ENCODE measurements at regions not wholly inside any gene's neighbourhood (a gene's known extent, or its start where the extent isn't known, plus 50 kb on each side); places are given as distances from the start of the nearest gene placed in this dataset.

DNA sequence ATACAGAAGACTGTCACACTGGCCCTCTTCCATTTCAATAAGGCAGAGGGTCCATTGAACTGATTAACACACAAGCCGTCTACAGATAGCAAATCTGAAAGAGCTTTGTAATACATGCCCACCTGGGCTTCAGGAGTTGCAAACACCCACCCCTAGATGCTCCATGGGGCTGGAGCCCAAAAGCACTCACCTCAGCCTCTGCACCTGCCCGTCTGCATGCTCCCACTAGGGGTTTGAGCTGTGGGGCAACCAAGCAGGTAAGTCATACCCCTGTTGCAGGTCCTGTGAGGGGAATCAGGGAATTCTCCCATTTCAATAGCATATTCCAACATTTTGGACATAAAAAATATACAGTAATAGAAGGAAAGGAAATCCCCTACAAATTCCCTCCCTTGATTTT is 243.0 kb upstream of the KCNIP4 start:
- TF ChIP-seq, protein P1, sequence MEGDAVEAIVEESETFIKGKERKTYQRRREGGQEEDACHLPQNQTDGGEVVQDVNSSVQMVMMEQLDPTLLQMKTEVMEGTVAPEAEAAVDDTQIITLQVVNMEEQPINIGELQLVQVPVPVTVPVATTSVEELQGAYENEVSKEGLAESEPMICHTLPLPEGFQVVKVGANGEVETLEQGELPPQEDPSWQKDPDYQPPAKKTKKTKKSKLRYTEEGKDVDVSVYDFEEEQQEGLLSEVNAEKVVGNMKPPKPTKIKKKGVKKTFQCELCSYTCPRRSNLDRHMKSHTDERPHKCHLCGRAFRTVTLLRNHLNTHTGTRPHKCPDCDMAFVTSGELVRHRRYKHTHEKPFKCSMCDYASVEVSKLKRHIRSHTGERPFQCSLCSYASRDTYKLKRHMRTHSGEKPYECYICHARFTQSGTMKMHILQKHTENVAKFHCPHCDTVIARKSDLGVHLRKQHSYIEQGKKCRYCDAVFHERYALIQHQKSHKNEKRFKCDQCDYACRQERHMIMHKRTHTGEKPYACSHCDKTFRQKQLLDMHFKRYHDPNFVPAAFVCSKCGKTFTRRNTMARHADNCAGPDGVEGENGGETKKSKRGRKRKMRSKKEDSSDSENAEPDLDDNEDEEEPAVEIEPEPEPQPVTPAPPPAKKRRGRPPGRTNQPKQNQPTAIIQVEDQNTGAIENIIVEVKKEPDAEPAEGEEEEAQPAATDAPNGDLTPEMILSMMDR (conservative IDR thresholded peaks at IDR 0.05): no peak
- no peak for TF ChIP-seq EZH2 (IDR thresholded peaks at IDR 0.05; ENCODE audit: low read depth)

All from PC-9 (cell line).